A673 (cell line): ENCODE measurements at regions not wholly inside any gene's neighbourhood (a gene's known extent, or its start where the extent isn't known, plus 50 kb on each side); places are given as distances from the start of the nearest gene placed in this dataset.

Experiments
- BruUV-seq: library from RNA; stranded (reverse); fragments of 400-500 nt; replicated peaks from 2 replicates; lab custom pipeline; 2021; lab: Mats Ljungman, UMichigan
- CTCF ChIA-PET: fragments of 300-600 bp; sonication (Branson Sonifier 250); formaldehyde crosslinking; loops from one replicate; lab custom pipeline; 2022; ENCODE audit warnings: antibody characterized with exemption; lab: Charles Lee
- POLR2A ChIA-PET: fragments of 300-600 bp; sonication (Branson Sonifier 250); formaldehyde crosslinking; loops from one replicate; lab custom pipeline; 2022; ENCODE audit warnings: antibody characterized with exemption; ENCODE audit not compliant: low non-redundant PET; lab: Charles Lee
- DNase-seq: peaks from one replicate; pipeline ENCODE4 v3.0.0-alpha.2; 2015; ENCODE audit warnings: low spot score
- H3K27ac ChIP-seq: fragments of 200-600 bp; sonication (generic); 2 replicates; pipeline ENCODE4 v1.5.1; 2016; ENCODE audit warnings: mixed run types, low read depth, mild to moderate bottlenecking, mixed read lengths, antibody characterized with exemption, low read length; ENCODE audit not compliant: poor library complexity, severe bottlenecking
- H3K27me3 ChIP-seq: fragments of 200-600 bp; sonication (generic); replicated peaks from 2 replicates; pipeline ENCODE4 v1.6.1; 2017; ENCODE audit warnings: mixed run types, low read depth, mild to moderate bottlenecking, mixed read lengths, antibody characterized with exemption, low read length; ENCODE audit not compliant: insufficient read depth, poor library complexity
- H3K36me3 ChIP-seq: fragments of 200-600 bp; sonication (generic); 2 replicates; pipeline ENCODE4 v1.6.1; 2016; ENCODE audit warnings: mixed run types, mild to moderate bottlenecking, mixed read lengths, antibody characterized with exemption, low read length; ENCODE audit not compliant: insufficient read depth, poor library complexity, severe bottlenecking
- H3K4me1 ChIP-seq: fragments of 200-600 bp; sonication (generic); 2 replicates; pipeline ENCODE4 v1.6.1; 2017; ENCODE audit warnings: mixed run types, mild to moderate bottlenecking, mixed read lengths, antibody characterized with exemption, low read length; ENCODE audit not compliant: insufficient read depth, poor library complexity, severe bottlenecking
- H3K4me3 ChIP-seq: fragments of 200-600 bp; sonication (generic); 2 replicates; pipeline ENCODE4 v1.5.1; 2016; ENCODE audit warnings: low read depth, mixed run types, mild to moderate bottlenecking, mixed read lengths, low read length; ENCODE audit not compliant: poor library complexity, severe bottlenecking
- H3K9me3 ChIP-seq: fragments of 200-600 bp; sonication (generic); 2 replicates; pipeline ENCODE4 v1.6.1; 2016; ENCODE audit warnings: mixed run types, low read depth, mild to moderate bottlenecking, mixed read lengths, antibody characterized with exemption, low read length; ENCODE audit not compliant: poor library complexity, severe bottlenecking
- EZH2 ChIP-seq: fragments of 200-600 bp; sonication (generic); IDR thresholded peaks from 2 replicates; pipeline ENCODE4 v1.6.1; 2017; ENCODE audit warnings: borderline replicate concordance, low read depth, mild to moderate bottlenecking, mixed read lengths, antibody characterized with exemption, low read length; ENCODE audit not compliant: poor library complexity, severe bottlenecking
- intact Hi-C: fragments of 100-400 bp; cut with micrococcal nuclease; formaldehyde crosslinking; loops from one replicate; pipeline ENCODE4 v1.10.0; 2022; ENCODE audit not compliant: unreplicated experiment
- TF ChIP-seq, protein P1 (sequence below): fragments of 300-800, 200-600 bp; sonication (generic); conservative IDR thresholded peaks from 2 replicates; pipeline ENCODE4 v1.5.1; 2017; ENCODE audit warnings: low read depth, mild to moderate bottlenecking, antibody characterized with exemption, low read length, moderate library complexity, mixed read lengths

DNA sequence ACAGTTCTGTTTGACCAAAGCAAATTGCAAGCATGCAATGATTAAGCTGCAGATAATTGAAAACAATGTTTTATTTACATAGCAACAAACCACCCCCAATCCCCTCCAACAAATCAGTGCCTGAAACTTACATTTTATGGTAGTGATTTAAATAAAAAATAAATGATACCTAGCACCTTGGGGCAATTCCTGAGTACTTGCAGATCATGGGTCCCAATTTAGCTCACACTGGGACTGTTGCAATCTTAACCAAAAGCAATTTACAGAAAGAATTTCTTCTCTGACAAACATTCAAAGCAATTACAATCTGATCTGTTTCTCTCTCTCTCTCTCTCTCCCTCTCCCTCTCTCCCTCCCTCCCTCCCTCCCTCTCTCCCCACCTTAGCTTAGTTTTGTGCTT lies 345.7 kb upstream of the PCSK5 start:
- Histone ChIP-seq H3K9me3 (no peaks in the 10 kb centered on the region), H3K27me3 (no peaks in the 10 kb centered on the region), H3K4me3 (no peak overlapping the region), H3K27ac (no peak overlapping the region), H3K4me1 (no peaks in the 10 kb centered on the region), H3K36me3 (no peaks in the 10 kb centered on the region)
- POLR2A ChIA-PET = no interaction called here
- CTCF ChIA-PET = no interaction called here
- no TSS peak for BruUV-seq
- intact Hi-C loops = no loop called here
- no peak for DNase-seq
- TF ChIP-seq, protein P1, sequence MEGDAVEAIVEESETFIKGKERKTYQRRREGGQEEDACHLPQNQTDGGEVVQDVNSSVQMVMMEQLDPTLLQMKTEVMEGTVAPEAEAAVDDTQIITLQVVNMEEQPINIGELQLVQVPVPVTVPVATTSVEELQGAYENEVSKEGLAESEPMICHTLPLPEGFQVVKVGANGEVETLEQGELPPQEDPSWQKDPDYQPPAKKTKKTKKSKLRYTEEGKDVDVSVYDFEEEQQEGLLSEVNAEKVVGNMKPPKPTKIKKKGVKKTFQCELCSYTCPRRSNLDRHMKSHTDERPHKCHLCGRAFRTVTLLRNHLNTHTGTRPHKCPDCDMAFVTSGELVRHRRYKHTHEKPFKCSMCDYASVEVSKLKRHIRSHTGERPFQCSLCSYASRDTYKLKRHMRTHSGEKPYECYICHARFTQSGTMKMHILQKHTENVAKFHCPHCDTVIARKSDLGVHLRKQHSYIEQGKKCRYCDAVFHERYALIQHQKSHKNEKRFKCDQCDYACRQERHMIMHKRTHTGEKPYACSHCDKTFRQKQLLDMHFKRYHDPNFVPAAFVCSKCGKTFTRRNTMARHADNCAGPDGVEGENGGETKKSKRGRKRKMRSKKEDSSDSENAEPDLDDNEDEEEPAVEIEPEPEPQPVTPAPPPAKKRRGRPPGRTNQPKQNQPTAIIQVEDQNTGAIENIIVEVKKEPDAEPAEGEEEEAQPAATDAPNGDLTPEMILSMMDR = no peak
- TF ChIP-seq EZH2 = no peak

DNA sequence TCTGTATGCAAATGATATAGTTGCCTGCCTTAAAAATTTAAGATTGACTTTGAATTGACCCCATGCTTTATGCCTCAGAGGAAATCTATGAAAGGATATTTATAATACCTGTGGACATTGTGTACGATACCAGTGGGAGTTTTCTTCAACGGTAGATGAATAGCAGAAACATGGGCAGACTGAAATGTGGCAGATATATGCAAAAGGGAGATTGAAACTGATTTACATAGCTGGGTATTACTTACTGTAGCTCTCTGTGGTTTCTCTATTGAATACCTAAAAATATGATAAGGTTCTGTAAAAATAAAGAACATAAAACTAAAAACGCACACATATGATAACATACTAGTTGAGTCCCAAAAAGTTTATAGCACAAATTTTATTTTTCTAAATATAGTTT lies 345.2 kb upstream of the PCSK5 start:
- Histone ChIP-seq H3K4me1 (no peaks in the 10 kb centered on the region), H3K4me3 (no peak overlapping the region), H3K36me3 (no peaks in the 10 kb centered on the region), H3K9me3 (no peaks in the 10 kb centered on the region), H3K27ac (no peak overlapping the region), H3K27me3 (no peaks in the 10 kb centered on the region)
- TF ChIP-seq, protein P1 = no peak
- no peak for TF ChIP-seq EZH2
- ChIA-PET POLR2A (no interaction called here), CTCF (no interaction called here)
- no TSS peak for BruUV-seq
- no peak for DNase-seq
- intact Hi-C loops = no loop called here

GRCh38 chr9:75548871-75549270 lies 341.6 kb upstream of the PCSK5 start:
- no peak overlapping the region for H3K27ac ChIP-seq
- no peaks in the 10 kb centered on the region for H3K27me3 ChIP-seq
- no TSS peak for BruUV-seq
- no peaks in the 10 kb centered on the region for H3K4me1 ChIP-seq
- POLR2A ChIA-PET = no interaction called here
- TF ChIP-seq, protein P1 = no peak
- no peaks in the 10 kb centered on the region for H3K36me3 ChIP-seq
- CTCF ChIA-PET = interaction anchor here (0.7 kb wide), 1 partner anchor 597 kb away, joined by 3 read pairs; no protein-coding TSS in a partner anchor
- intact Hi-C loops = no loop called here
- no peaks in the 10 kb centered on the region for H3K9me3 ChIP-seq
- peak; percentile 26 for DNase-seq
- no peak overlapping the region for H3K4me3 ChIP-seq
